ENCODE measurements at regions not wholly inside any gene's neighbourhood (a gene's known extent, or its start where the extent isn't known, plus 50 kb on each side); places are given as distances from the start of the nearest gene placed in this dataset.

- no peak for TF ChIP-seq CTCF (IDR thresholded peaks at IDR 0.05)
- TF ChIP-seq POLR2A (IDR thresholded peaks at IDR 0.05), result no peak
Observed at GRCh38 chr3:162022911-162023310, 526.3 kb downstream of the OTOL1 start.
